Testis (tissue), 2 donors: ENCODE measurements at regions not wholly inside any gene's neighbourhood (a gene's known extent, or its start where the extent isn't known, plus 50 kb on each side); places are given as distances from the start of the nearest gene placed in this dataset.

Experiments
- DNase-seq: peaks from one replicate; pipeline ENCODE4 v3.0.0-alpha.2; 2019
- H3K27ac ChIP-seq, 2 donors: fragments of 200-600 bp; sonication (generic); one replicate each; pipeline ENCODE4 v1.5.1; 2019
- H3K27me3 ChIP-seq: fragments of 200-600 bp; sonication (generic); one replicate; pipeline ENCODE4 v1.5.1; 2019
- H3K36me3 ChIP-seq: fragments of 200-600 bp; sonication (generic); one replicate; pipeline ENCODE4 v1.5.1; 2017; ENCODE audit warnings: low read depth; ENCODE audit errors: missing control alignments
- H3K4me1 ChIP-seq: fragments of 200-600 bp; sonication (generic); one replicate; pipeline ENCODE4 v1.5.1; 2019
- H3K4me3 ChIP-seq, 2 donors: fragments of 200-600 bp; sonication (generic); one replicate each; pipeline ENCODE4 v1.5.1; 2017 to 2019
- H3K9me3 ChIP-seq: fragments of 200-600 bp; sonication (generic); one replicate; pipeline ENCODE4 v1.5.1; 2017
- POLR2A ChIP-seq: fragments of 450-650 bp; IDR thresholded peaks from one replicate; pipeline ENCODE4 v1.6.1; 2017; ENCODE audit warnings: antibody characterized with exemption, mild to moderate bottlenecking, moderate library complexity
- WGBS, 2 donors: methylation state at CpG; one replicate each; pipeline ENCODE4 v1.1.5; 2018; 5-methylcytosine and 5-hydroxymethylcytosine counted together
- intact Hi-C: fragments of 100-400 bp; cut with DNase I; formaldehyde crosslinking; loops from one replicate; pipeline ENCODE4 v1.15.1; 2023; ENCODE audit warnings: low total_unique reads
- TF ChIP-seq, protein P1 (sequence below), 3 experiments: fragments of 450-650 bp in 2 of 3; fragments of 200-600 bp in 1 of 3; sonication (generic) in 1 of 3; IDR thresholded peaks; one replicate each; pipeline ENCODE4 v1.5.1; 2016 to 2019; ENCODE audit warnings: antibody characterized with exemption in 3 of 3, mild to moderate bottlenecking in 2 of 3, moderate library complexity in 1 of 3

DNA sequence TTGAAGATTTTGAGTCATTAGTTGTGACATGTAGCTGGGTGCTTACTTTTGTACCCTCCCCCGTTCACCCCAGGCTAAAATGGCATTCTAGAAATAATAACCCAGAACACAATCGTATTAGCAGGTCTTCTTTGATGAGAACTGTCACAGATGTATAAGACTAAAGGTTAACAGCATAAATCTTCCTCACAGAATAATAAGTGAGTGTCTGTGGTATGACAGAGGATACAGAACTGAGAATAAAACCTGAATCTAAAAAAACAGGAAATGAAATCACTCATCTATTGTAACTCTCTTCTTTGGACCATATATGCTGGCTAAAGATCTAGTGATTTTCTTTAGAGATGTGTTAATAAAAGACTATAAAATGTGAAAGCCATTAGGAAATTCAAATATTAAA, 746.6 kb downstream of the LRFN5 start:
- no peak for DNase-seq
- Histone ChIP-seq H3K4me1 (no peaks in the 10 kb centered on the region), H3K27ac (no peak overlapping the region), H3K4me3 (no peak overlapping the region), H3K36me3 (no peaks in the 10 kb centered on the region), H3K27me3 (no peaks in the 10 kb centered on the region), H3K9me3 (no peaks in the 10 kb centered on the region)
- intact Hi-C loops: no loop called here
- TF ChIP-seq POLR2A: no peak
- TF ChIP-seq, protein P1, sequence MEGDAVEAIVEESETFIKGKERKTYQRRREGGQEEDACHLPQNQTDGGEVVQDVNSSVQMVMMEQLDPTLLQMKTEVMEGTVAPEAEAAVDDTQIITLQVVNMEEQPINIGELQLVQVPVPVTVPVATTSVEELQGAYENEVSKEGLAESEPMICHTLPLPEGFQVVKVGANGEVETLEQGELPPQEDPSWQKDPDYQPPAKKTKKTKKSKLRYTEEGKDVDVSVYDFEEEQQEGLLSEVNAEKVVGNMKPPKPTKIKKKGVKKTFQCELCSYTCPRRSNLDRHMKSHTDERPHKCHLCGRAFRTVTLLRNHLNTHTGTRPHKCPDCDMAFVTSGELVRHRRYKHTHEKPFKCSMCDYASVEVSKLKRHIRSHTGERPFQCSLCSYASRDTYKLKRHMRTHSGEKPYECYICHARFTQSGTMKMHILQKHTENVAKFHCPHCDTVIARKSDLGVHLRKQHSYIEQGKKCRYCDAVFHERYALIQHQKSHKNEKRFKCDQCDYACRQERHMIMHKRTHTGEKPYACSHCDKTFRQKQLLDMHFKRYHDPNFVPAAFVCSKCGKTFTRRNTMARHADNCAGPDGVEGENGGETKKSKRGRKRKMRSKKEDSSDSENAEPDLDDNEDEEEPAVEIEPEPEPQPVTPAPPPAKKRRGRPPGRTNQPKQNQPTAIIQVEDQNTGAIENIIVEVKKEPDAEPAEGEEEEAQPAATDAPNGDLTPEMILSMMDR (IDR thresholded peaks at IDR 0.05): no peak
- 79% methylated on average over 2 of the region's 2 CpGs for WGBS, 2 donors

DNA sequence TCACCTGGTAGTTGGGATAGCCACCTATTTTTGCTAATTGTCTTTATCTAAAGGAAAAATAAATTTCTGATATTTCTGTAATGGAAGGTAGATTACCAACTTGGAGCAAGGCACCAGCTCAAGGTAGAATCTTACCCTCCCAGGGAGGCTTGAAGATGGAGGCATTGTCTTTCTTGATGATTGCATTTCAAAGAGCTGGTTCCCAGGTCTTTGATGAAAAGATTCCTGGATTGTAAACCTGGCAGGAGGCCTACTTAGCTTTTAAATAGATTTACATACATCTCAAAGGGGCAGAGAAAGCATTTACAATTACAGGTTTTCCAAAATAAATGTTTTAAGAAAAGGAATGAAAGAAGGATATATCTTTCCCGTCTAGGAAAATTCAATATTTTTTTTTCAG, 729.2 kb downstream of the LRFN5 start:
- Histone ChIP-seq H3K4me1 (no peaks in the 10 kb centered on the region), H3K4me3 (no peak overlapping the region), H3K36me3 (no peaks in the 10 kb centered on the region), H3K27ac (no peak overlapping the region), H3K27me3 (no peaks in the 10 kb centered on the region), H3K9me3 (no peaks in the 10 kb centered on the region)
- intact Hi-C loops: no loop called here
- DNase-seq: no peak
- TF ChIP-seq POLR2A: no peak
- TF ChIP-seq, protein P1 (IDR thresholded peaks at IDR 0.05): no peak
- 24 to 66% methylated on average over 1 of the region's 1 CpG for WGBS, 2 donors

DNA sequence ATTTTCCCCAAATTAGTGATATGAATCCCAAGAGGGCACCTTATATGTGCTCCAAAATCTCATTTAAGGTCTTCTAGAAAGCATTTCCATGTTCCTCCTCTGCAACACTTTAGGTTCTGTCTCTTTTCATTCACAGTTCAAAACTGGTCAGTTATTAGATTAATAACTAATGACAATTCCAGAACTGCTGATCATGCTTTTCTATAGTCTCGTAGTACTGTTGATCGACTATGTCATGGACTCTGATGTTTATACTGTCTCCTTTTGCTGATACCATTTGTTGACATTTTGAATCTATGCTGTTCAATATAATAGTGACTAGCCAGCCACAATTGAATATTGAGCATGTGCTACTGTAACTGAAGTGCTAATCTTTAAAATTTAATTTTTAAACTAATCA, 728.3 kb downstream of the LRFN5 start:
- intact Hi-C loops: no loop called here
- DNase-seq: no peak
- Histone ChIP-seq H3K36me3 (no peaks in the 10 kb centered on the region), H3K9me3 (no peaks in the 10 kb centered on the region), H3K27ac (no peak overlapping the region), H3K4me3 (no peak overlapping the region), H3K27me3 (no peaks in the 10 kb centered on the region), H3K4me1 (no peaks in the 10 kb centered on the region)
- TF ChIP-seq, protein P1 (IDR thresholded peaks at IDR 0.05): no peak
- no peak for TF ChIP-seq POLR2A
- 94 to 96% methylated on average over 2 of the region's 2 CpGs for WGBS, 2 donors

DNA sequence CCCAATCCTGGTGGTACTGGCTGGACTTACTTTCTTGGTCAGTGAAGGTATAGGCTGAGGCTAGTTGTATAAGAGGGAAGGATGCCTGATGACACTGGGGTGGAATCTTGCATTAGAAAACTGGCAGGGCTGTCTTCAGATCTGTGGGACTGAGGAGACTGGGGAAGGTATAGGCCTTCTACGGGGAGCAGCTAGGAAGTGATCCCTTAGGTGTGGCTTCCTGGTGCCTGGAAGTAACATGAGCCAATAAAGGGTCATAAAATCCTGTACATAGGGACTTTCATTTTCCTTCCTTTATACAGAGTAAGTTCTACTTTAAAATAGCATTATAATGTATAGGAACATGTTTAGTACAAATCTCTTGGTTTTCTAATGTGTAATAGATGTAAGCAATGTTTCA, 716.8 kb downstream of the LRFN5 start:
- Histone ChIP-seq H3K36me3 (no peaks in the 10 kb centered on the region), H3K27me3 (no peaks in the 10 kb centered on the region), H3K4me3 (no peak overlapping the region), H3K9me3 (no peaks in the 10 kb centered on the region), H3K27ac (no peak overlapping the region), H3K4me1 (no peaks in the 10 kb centered on the region)
- WGBS, 2 donors: 57 to 62% methylated on average over 1 of the region's 1 CpG
- TF ChIP-seq, protein P1 (IDR thresholded peaks at IDR 0.05): no peak
- TF ChIP-seq POLR2A: no peak
- intact Hi-C loops: no loop called here
- no peak for DNase-seq

DNA sequence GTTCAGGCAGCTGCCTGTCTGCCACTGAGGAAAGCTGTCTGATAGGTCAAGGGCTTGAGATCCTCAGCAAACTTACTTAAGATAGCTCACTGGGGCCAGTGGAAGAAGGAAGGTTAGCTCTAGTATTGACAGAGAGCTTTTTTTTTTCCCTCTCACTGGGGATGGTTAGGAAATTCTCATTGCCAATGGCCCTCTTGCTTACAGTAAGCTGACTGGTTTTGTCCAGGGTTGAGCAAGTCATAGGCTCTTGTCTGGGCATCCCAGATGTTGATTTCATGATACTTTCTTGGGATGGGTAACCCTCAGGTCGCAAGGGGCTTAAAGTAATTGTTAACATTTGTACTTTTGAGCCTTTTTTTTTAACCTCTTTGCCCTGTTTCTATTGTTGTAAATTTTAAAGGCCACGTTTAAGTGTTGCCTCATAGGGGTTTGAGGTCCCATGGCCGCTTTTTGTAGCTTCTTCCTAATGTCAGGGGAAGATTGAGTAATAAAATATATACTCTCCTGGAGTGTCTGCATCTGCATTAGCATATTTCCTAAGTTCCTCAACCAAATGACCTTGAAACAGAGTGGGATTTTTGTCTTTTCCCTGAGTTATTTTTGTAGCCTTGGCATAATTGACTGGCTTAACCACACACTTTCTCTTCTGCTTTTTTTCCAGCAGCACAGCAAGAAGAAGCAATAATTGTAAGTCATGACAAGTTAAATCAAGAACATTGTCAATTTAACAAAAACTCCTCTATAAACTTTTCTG, 716.0 kb downstream of the LRFN5 start:
- H3K4me3 ChIP-seq: no peak overlapping the region
- H3K27me3 ChIP-seq: no peaks in the 10 kb centered on the region
- DNase-seq: no peak
- 69 to 83% methylated on average over 3 of the region's 3 CpGs for WGBS, 2 donors
- TF ChIP-seq POLR2A: no peak
- TF ChIP-seq, protein P1 (IDR thresholded peaks at IDR 0.05): no peak
- H3K9me3 ChIP-seq: no peaks in the 10 kb centered on the region
- no peaks in the 10 kb centered on the region for H3K36me3 ChIP-seq
- H3K27ac ChIP-seq: no peak overlapping the region
- no peaks in the 10 kb centered on the region for H3K4me1 ChIP-seq
- intact Hi-C loops: no loop called here
